ENCODE measurements at regions not wholly inside any gene's neighbourhood (a gene's known extent, or its start where the extent isn't known, plus 50 kb on each side); places are given as distances from the start of the nearest gene placed in this dataset.
A peak's percentile ranks its signal among the peaks of the same experiment; 100 is the strongest.

DNA sequence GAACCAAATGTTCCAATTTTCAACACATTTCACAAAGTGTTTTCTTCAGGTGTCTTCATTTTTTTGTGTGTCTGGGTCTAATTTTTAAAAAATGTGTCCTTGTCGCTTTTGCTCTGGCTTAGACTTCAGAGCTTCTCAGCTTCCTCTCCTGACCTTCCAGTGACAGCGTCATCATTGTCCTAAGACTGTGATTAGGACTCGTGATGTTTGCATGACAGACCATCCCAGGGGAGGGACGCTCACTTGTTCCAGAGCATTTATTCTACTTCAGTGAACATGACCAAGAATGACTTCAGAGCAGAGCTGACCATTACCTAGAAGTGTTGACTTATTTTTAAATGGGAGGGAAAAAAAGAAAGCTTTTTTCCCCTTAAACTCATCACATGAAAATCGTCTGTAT, 591.9 kb downstream of the IRS1 start:
- DNase-seq (ENCODE audit: low read depth in 2 of 2) = no peak

DNA sequence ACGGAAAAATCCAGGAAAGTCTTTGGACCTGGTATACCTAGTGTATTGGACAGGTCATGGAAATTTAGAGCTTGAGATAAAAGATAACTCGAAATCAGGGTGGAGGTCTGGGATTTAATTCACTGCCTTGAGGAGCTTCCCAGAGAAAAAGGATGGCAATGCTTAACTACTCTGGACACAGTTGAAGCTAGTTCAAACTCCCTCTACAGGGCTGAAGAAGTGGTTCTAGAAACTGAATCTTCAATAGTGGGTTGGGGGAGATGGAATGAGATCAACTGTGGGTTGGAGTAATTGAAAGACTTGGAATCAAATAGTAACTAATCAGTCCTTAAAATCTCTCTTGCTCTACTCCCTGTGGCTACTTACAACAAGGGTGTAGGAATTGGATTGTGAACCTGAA, 600.1 kb downstream of the IRS1 start:
- no peak for DNase-seq (ENCODE audit: low read depth in 2 of 2)

GRCh38 chr2:226198956-226199355, 600.7 kb downstream of the IRS1 start:
- no peak for DNase-seq (ENCODE audit: low read depth in 2 of 2)

DNA sequence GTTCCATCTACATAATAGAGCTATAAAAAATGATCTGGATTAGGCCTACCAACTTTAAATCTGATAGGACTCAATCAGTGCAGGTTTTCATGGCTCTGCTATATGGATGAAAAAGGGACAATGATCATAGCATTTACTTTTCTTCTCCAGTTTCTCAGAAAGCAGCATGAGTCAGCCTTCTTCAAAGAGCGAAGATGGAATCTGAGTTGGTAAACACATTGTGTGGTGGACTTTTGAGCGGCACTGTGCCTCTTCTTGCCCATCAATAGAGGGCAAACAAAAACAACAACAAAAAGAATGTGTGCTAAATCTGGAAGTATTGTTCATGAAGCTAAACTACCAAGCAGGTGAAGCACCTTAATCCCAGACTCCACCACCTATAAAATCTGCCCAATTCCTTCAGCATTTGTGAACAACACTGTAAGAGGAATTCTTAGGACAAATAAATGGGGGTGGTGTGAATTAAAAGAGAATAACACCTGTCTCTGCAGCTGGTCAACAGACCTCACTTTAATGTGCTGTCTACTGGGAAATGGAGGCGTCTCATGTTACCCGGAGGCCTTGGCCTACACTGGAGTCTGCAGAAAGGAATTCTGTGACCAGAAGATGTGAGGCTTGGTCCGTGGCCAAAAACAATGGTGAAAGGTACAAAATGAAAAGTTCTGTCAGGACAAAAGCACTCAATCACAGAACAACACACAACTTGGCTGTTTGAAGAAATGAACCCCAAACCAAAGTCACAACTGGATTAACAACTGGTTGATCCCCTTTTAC, 609.0 kb downstream of the IRS1 start:
- no peak for DNase-seq (ENCODE audit: low read depth in 2 of 2)

DNA sequence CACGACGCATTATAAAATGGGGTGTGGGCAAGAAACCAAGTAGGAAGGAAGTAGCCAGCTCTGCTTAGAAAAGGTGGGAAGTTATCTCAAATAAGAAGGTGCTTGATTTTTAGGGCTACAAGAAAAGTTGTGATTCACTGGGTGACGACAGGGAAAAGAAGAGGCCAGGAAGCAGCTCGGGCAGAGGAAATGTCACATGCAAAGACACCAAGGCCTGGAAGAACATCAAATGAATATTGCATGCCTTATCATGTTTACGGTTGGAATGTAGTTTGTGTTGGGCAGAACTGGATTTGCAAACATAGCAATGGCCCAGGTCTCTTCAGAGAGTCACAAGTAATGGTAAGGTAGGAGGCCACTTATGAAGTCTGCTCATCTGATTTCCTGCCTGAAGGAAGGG, 610.6 kb downstream of the IRS1 start:
- no peak for DNase-seq (ENCODE audit: low read depth in 2 of 2)

GRCh38 chr2:226187616-226188015, 612.0 kb downstream of the IRS1 start:
- peak; percentile 67 to 71 for DNase-seq (ENCODE audit: low read depth in 2 of 2)

DNA sequence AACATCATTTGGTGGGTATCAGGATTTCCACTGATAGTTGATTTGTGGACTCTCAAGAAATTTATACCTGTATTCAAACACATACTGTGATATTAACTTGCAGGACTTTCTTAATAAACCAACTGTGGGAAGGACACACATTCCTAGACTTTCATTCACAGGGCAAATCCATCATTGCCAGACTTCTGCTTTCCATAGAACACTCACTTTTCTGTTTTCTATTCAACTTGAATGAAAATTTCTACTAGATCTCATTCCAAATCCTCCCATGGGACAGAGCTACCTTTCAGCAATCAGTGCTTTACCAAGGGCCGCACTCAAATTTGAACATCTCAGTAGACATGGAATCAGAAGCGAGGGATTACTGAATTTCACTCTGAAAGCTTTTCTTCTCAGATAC, 612.5 kb downstream of the IRS1 start:
- no peak for DNase-seq (ENCODE audit: low read depth in 2 of 2)

DNA sequence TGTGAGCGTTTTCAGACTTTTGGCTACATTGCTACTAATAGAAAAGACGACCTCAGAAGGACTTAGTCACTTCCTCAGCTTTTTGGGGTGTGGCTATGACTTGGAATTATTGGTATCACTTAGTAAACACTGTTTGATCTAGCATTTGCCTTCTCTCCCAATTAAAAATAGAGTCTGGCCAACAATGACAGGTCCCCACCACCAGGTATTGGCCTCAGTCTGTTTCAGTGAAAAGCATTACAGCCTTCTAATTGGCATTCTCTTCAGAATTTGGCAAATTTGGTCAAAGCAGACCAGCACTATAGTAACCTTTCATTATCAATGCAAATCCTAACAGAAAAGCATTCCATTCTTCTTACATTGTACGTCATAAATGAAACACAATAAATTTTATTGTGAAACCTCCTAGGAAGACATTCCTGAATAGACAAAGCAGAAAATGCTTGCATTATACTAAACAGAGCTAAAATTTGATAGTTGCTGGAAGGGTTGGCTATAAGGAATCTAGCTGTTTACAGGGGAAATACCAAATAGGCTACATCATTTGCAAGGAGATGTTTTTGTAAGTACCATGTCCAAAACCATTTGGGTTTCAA, 613.9 kb downstream of the IRS1 start:
- peak; percentile 95 to 96 for DNase-seq (ENCODE audit: low read depth in 2 of 2)

DNA sequence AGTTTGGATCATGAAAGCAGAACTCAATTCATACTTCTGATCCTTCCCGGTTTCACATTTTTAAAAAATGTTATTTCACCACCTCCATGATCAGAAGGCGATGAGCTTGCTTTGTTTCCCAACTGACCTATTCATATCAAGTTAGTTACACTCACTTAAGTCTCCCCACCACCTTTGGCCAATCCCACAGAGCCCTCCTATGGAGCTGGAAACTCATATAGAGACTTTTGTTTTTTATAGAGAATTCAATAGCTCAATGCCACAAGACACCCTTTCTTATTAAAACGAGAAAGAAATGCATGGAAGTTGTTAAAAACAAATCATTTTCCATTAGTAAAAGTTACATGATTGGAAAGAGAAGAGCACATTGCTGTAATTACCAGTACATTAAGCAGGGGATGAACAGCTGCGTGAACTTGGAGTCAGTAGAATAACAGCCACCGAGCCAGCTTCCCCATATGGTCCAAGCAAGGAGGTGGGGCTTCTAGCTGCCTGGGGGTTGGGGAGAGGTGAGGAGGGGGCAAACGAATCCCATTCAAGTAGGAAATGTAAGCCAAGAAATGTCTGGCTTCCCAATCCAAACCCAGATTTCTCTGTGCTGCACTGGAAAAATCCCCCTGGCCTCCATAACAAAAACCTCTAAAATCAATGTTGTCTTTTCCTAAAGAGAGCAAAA, 614.5 kb downstream of the IRS1 start:
- peak; percentile 10 to 51 for DNase-seq (ENCODE audit: low read depth in 2 of 2)

GRCh38 chr2:226184540-226184939, 615.1 kb downstream of the IRS1 start:
- no peak for DNase-seq (ENCODE audit: low read depth in 2 of 2)

DNA sequence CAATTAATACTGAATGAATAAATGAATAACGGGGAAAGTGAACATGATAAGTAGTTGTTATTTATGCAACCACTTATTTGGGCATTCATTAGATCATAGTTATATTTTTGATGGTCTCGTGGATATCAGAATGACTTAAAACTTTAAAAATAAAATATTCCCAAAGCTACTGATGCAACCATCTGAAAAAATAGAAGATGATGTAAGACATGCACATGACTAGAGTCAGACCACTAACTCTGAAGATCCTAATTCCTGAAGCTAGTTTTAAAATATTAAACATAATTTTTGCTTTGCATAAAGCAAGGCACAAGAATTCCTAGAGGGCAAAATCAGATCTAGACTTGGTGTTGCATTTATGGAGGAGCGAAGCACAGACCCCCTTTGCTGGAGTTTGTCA, 616.1 kb downstream of the IRS1 start:
- no peak for DNase-seq (ENCODE audit: low read depth in 2 of 2)

DNA sequence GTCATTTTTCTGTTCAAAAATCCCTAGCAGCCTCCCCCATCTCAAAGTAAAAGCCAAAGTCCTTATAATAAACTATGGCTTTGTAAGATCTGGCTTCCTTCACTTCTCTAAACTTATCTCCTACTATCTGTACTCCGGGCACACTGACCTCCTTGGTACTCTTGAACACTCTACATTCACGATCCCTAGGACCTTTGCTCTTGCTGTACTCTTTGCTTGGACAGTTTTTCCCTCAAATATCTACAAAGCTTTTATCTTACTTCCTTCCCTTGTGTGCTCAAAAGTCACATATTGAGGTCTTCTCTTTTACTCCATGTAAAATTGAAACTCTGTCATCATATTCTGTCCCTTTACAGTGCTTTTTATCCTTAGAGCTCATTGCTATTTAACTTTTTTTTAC, 616.6 kb downstream of the IRS1 start:
- no peak for DNase-seq (ENCODE audit: low read depth in 2 of 2)

DNA sequence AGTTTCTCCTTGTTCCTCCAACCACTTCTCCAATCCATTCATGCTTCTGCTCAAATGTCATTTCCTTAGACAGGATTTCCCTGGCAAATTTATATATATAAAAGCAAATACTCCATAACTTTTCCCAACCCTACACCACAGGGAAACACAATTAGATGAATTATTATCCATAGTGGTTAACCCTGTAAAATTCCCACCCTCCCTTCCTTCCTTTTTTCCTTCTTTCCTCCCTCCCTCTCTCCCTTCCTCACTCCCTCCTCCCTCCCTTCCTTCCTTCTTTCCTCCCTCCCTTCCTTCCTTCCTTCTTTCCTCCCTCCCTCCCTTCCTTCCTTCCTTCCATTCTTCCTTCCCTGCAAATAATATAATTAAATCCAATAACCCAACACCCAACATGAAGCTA, 617.7 kb downstream of the IRS1 start:
- no peak for DNase-seq (ENCODE audit: low read depth in 2 of 2)

- no peak for DNase-seq (ENCODE audit: low read depth in 2 of 2)
Measured at GRCh38 chr2:226180281-226180884, 619.2 kb downstream of the IRS1 start.

DNA sequence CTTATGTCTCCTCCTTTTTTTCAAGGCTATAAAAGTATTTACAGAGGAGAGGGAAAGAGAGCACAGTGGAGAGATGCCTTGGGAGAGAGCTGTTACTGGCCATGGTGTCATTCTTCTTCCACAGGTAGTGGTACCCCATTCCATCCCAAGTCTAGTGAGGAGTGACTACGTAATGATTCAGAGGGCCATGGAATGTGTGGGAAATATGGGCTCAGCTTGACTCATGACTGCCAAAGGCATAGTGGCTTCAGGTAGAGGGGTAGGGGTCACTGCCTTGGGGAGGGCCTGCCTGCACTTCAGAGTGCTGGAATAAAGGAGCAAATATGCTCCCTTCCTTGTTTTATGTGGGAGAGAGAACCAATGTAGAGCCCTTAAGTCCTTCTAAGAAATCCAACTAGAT, 620.6 kb downstream of the IRS1 start:
- no peak for DNase-seq (ENCODE audit: low read depth in 2 of 2)

DNA sequence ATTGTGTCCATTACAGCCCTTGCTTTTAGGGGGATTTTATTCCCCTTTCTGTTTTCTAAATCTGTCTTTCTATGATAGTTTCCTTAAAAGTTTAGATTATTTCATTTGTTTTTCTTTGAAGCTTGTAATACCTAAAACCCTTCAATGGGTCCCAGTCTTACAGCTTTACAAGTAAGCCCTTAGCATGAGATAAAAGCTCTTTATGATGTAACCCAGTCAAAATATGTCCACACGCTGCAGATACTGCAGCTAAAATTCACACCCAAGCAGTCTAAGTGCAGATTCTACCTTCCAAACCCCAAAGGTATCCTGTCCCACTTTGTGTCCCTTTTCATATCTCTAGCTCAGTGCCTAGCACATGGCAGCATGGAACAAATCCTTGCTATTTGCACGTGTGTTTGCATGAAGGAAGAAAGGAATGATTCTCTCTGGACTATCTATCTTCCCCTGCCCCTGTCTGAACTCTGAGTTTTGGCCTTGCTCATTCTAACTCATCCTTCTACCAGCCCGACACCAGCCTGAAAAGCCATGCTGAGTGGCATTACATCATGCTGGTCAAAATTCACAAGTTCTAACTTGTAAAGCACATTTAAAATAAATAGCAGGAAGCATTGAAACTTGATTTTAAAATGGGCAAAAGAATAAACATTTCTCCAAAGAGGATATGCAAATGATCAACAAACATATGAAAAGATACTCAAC, 623.2 kb downstream of the IRS1 start:
- no peak for DNase-seq (ENCODE audit: low read depth in 2 of 2)

GRCh38 chr2:226174390-226174789, 625.2 kb downstream of the IRS1 start:
- no peak for DNase-seq (ENCODE audit: low read depth in 2 of 2)

DNA sequence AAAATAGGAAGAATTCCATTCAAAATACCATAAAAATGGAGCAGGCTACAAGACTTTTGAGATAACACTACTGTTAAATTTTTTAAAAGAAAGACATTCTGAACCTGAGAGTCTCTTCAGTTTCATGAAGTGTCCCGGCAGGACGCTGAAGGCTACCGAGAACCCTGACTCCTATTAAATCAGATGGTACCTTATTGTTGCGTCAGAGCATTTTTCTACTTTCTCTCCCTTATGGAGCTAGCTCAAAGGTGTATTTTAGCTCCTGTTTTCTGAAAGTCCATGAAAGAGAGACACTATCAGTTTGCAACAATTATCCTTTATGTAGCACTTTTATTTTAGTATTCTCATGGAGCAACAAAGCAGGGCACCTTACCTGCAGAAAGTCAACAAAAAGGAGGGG, 626.7 kb downstream of the IRS1 start:
- DNase-seq (ENCODE audit: low read depth in 2 of 2) = no peak

DNA sequence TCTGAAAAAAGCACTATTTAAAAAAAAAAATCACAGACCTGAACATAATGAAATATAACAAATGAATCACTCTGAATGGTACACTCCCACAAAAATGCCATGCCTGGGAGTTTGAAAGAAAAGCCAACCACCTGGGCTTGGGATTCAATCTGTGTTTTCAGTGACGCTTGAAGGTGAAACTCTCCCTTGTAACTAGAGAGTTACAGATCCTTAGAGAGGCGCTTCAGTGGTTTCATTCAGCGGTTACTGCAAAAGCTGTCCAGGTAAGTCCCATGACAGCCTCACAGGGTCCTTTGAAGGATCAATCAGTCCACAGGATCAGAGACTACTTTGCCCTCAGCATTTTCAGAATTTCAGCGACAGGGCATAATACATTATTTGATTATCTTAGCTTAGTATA, 627.3 kb downstream of the IRS1 start:
- no peak for DNase-seq (ENCODE audit: low read depth in 2 of 2)

DNA sequence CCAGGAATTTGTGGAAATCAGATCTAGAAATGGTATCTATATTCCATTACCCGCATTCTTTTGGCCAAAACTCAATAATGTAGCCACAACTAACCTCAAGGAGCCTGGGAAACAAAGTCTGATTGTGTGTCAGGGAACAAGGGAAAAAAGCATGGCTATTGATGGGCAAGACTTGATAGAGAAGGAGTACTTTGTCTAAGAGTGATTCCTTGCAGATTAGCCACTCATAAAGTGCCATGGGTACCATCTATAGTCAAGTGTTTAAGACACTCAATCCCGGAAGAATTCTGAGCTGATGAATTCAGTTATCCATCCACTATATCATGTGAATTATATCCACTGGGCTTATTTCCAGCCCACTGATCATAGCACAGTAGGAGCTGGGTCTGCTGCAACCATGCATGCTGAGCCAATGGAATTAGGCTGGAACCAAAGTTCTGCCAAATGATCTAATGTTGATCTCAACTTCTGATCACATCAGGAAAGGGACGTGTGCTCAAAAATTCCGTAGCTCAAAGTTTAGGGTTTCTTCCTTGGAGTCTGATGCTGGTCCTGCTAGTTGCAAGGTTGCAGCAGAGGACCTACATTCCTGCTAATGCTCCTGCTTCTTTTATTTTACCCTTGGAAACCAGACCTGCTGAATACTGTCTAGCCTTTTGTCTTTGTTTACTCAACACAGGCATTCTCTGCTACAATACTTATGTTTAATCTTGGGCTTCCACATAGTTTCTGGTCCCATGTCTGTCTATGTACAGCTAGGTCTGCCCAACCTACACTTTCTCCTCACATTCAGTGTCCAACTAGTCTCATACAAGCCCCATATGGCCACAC, 629.7 kb downstream of the IRS1 start:
- no peak for DNase-seq (ENCODE audit: low read depth in 2 of 2)

DNA sequence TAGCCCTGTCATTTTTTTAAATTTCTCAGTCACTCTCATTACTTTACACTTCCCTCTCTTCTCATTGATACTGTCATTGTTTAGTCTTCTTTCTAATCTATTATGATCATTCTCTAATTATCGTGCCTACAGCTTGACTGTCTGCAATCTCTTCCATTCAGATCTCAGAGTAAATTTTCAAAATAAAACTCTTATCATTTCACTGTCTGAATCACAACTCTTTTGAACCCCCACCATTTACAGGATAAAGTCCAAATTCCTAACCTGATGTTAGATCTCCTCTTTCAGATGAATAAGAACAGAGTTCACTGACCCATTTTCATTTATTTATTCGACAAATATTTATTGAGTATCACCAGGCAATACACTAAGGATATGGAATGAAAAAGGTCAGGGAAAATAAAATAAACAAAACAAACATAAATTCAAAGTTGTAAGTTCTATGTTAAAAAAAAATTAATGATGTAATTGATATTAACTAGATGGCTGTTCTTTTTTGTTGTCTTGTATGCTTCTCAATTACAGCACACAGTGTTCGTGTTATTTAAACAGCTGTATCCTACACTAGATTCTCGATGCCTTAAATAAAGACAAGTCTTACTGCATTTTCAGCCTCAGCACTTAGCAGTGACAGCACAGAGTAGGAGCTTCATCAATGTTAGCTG, 631.0 kb downstream of the IRS1 start:
- DNase-seq (ENCODE audit: low read depth in 2 of 2) = no peak

All from fibroblast of skin of left quadriceps (primary cell).